ENCODE measurements at regions not wholly inside any gene's neighbourhood (a gene's known extent, or its start where the extent isn't known, plus 50 kb on each side); places are given as distances from the start of the nearest gene placed in this dataset.

- Mint-ChIP-seq H3K4me1 (peaks cover 9% of the 10 kb centered on the region), H3K4me3 (no peak overlapping the region), H3K36me3 (0 out of 2 replicates have a peak, but pooled peaks cover 3% of the 10 kb centered on the region), H3K27ac (no peak overlapping the region), H3K27me3 (ENCODE audit: low read depth) (no peaks in the 10 kb centered on the region), H3K9me3 (peaks cover 4% of the 10 kb centered on the region)
- TF ChIP-seq OVOL2 (CRISPR knock-in tag; IDR thresholded peaks at IDR 0.05; ENCODE audit: borderline replicate concordance) (no peak), SOX15 (CRISPR knock-in tag; IDR thresholded peaks at IDR 0.05) (no peak), RELA (CRISPR knock-in tag; IDR thresholded peaks at IDR 0.05; ENCODE audit: borderline replicate concordance) (no peak), ZMAT4 (CRISPR knock-in tag; IDR thresholded peaks at IDR 0.05) (no peak), ZNF281 (CRISPR knock-in tag; IDR thresholded peaks at IDR 0.05) (no peak), IRF2 (CRISPR knock-in tag; IDR thresholded peaks at IDR 0.05; ENCODE audit: borderline replicate concordance, low read depth) (no peak), NFATC4 (CRISPR knock-in tag; IDR thresholded peaks at IDR 0.05) (no peak), ZNF671 (CRISPR knock-in tag; IDR thresholded peaks at IDR 0.05) (no peak), ZNF423 (CRISPR knock-in tag; IDR thresholded peaks at IDR 0.05) (no peak), NFE2L1 (CRISPR knock-in tag; IDR thresholded peaks at IDR 0.05) (no peak), USF1 (CRISPR knock-in tag; IDR thresholded peaks at IDR 0.05) (no peak), CREB1 (CRISPR knock-in tag; IDR thresholded peaks at IDR 0.05) (no peak), FOXK1 (CRISPR knock-in tag; IDR thresholded peaks at IDR 0.05) (no peak), EMX1 (CRISPR knock-in tag; IDR thresholded peaks at IDR 0.05) (no peak)
- TF ChIP-seq, protein P1, sequence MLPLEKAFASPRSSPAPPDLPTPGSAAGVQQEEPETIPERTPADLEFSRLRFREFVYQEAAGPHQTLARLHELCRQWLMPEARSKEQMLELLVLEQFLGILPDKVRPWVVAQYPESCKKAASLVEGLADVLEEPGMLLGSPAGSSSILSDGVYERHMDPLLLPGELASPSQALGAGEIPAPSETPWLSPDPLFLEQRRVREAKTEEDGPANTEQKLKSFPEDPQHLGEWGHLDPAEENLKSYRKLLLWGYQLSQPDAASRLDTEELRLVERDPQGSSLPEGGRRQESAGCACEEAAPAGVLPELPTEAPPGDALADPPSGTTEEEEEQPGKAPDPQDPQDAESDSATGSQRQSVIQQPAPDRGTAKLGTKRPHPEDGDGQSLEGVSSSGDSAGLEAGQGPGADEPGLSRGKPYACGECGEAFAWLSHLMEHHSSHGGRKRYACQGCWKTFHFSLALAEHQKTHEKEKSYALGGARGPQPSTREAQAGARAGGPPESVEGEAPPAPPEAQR (CRISPR knock-in tag; IDR thresholded peaks at IDR 0.05), result no peak
- ChIA-PET CTCF (no interaction called here), POLR2A (no interaction called here)
- peak; percentile 20; the same call in 1 of the 2 replicates for ATAC-seq
- no peak for DNase-seq (ENCODE audit: low spot score)
Observed at GRCh38 chr13:61830475-61830874, 414.8 kb upstream of the PCDH20 start.

DNA sequence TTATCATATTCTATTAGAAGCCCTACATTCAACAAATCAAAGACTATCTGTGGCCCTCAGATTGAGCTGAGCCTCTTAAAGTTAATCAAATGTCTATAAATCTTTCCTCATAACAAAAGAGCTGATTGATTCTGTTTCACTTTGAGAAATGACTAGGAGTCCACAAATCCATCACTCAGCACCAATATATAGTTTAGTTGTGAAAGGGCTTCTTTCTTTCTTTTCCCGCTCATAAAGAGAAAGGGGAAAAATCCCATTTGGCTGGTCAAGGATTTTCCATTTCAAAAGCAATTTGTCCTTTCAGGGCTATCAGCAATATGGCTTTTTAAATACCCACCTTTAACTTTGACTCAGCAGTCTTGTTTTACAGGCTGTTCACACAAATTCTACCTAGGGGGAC, 408.5 kb upstream of the PCDH20 start:
- H3K27me3 Mint-ChIP-seq (ENCODE audit: low read depth), result no peaks in the 10 kb centered on the region
- ChIA-PET CTCF (no interaction called here), POLR2A (no interaction called here)
- H3K4me1 Mint-ChIP-seq, result peaks cover 3% of the 10 kb centered on the region; the same call in 1 of the 2 replicates
- no peak overlapping the region for H3K27ac Mint-ChIP-seq
- ATAC-seq, result no peak
- TF ChIP-seq ESRRA (CRISPR knock-in tag; IDR thresholded peaks at IDR 0.05; ENCODE audit: borderline replicate concordance) (no peak), SMAD4 (CRISPR knock-in tag; IDR thresholded peaks at IDR 0.05) (no peak)
- H3K4me3 Mint-ChIP-seq, result no peak overlapping the region
- no peak for DNase-seq (ENCODE audit: low spot score)
- 0 out of 2 replicates have a peak, but pooled peaks cover 3% of the 10 kb centered on the region for H3K36me3 Mint-ChIP-seq
- H3K9me3 Mint-ChIP-seq, result peaks cover 4% of the 10 kb centered on the region

DNA sequence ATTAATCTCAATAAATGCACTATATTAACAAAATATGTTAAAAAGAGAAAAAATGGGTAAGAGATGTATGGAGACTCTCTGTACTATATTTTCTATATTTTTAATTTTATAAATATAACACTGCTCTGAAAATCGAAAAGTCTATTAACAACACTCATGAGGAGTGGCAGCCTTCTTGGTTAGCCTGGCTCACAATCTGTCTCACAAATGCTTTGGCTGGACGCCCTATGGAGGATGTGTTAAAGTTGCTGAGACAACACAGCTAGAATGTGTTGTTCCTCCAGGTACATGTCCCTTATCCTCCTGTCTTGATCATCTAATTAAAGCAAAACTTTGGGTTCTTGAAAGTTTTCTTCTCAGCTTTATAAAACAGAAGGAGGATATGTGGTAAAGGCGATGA, 396.6 kb upstream of the PCDH20 start:
- CTCF ChIA-PET, result interaction anchor here (1.5 kb wide), 1 partner anchor 69 kb away, joined by 5 read pairs; no protein-coding TSS in a partner anchor
- DNase-seq (ENCODE audit: low spot score) (no peak), ATAC-seq (no peak)
- Mint-ChIP-seq H3K27ac (no peak overlapping the region), H3K27me3 (ENCODE audit: low read depth) (no peaks in the 10 kb centered on the region), H3K9me3 (peaks cover 21% of the 10 kb centered on the region), H3K36me3 (no peaks in the 10 kb centered on the region), H3K4me3 (no peak overlapping the region), H3K4me1 (0 out of 2 replicates have a peak, but pooled peaks cover 3% of the 10 kb centered on the region)
- POLR2A ChIA-PET, result no interaction called here
- TF ChIP-seq ZNF263 (CRISPR knock-in tag; IDR thresholded peaks at IDR 0.05; ENCODE audit: low read depth) (no peak), CREB1 (CRISPR knock-in tag; IDR thresholded peaks at IDR 0.05) (no peak)
- TF ChIP-seq, protein P2, sequence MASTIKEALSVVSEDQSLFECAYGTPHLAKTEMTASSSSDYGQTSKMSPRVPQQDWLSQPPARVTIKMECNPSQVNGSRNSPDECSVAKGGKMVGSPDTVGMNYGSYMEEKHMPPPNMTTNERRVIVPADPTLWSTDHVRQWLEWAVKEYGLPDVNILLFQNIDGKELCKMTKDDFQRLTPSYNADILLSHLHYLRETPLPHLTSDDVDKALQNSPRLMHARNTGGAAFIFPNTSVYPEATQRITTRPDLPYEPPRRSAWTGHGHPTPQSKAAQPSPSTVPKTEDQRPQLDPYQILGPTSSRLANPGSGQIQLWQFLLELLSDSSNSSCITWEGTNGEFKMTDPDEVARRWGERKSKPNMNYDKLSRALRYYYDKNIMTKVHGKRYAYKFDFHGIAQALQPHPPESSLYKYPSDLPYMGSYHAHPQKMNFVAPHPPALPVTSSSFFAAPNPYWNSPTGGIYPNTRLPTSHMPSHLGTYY (CRISPR knock-in tag; IDR thresholded peaks at IDR 0.05), result no peak
- TF ChIP-seq, protein P3, sequence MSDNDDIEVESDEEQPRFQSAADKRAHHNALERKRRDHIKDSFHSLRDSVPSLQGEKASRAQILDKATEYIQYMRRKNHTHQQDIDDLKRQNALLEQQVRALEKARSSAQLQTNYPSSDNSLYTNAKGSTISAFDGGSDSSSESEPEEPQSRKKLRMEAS (CRISPR knock-in tag; IDR thresholded peaks at IDR 0.05), result no peak
- TF ChIP-seq, protein P4, sequence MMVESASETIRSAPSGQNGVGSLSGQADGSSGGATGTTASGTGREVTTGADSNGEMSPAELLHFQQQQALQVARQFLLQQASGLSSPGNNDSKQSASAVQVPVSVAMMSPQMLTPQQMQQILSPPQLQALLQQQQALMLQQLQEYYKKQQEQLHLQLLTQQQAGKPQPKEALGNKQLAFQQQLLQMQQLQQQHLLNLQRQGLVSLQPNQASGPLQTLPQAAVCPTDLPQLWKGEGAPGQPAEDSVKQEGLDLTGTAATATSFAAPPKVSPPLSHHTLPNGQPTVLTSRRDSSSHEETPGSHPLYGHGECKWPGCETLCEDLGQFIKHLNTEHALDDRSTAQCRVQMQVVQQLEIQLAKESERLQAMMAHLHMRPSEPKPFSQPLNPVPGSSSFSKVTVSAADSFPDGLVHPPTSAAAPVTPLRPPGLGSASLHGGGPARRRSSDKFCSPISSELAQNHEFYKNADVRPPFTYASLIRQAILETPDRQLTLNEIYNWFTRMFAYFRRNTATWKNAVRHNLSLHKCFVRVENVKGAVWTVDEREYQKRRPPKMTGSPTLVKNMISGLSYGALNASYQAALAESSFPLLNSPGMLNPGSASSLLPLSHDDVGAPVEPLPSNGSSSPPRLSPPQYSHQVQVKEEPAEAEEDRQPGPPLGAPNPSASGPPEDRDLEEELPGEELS (CRISPR knock-in tag; IDR thresholded peaks at IDR 0.05), result no peak
